Activated CD4-positive, CD25-positive, alpha-beta regulatory T cell treated with anti-CD3 and anti-CD28 coated beads, Interleukin-2, amount 50 U/mL, for 72 hours (primary cell): ENCODE measurements at regions not wholly inside any gene's neighbourhood (a gene's known extent, or its start where the extent isn't known, plus 50 kb on each side); places are given as distances from the start of the nearest gene placed in this dataset.

Source experiments
- DNase-seq: peaks from one replicate; pipeline ENCODE4 v3.0.0; 2021

GRCh38 chr1:30280572-30280971 is 442.8 kb downstream of the MATN1 start:
- no peak for DNase-seq

DNA sequence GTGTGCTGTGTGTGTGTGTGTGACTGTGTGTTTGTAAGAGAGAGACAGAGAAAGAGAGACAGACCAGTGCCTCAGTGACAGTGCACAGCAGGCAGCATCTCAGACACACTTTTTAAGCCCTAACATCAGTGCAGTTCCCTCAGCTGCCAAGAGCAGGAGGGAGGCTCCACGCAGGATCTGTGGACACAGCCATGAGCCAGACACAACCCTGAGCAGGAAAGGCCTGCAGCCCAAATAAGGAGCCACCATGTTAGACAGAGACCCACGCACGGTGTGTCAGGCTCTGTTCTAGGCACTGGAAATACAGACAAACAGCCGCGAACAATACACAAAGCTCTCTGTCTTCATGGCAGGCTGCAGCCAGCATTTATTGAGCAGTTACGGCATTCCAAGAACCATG is 445.5 kb downstream of the MATN1 start:
- DNase-seq, result no peak

- no peak for DNase-seq
Observed at GRCh38 chr1:30277415-30277814, 446.0 kb downstream of the MATN1 start.

DNA sequence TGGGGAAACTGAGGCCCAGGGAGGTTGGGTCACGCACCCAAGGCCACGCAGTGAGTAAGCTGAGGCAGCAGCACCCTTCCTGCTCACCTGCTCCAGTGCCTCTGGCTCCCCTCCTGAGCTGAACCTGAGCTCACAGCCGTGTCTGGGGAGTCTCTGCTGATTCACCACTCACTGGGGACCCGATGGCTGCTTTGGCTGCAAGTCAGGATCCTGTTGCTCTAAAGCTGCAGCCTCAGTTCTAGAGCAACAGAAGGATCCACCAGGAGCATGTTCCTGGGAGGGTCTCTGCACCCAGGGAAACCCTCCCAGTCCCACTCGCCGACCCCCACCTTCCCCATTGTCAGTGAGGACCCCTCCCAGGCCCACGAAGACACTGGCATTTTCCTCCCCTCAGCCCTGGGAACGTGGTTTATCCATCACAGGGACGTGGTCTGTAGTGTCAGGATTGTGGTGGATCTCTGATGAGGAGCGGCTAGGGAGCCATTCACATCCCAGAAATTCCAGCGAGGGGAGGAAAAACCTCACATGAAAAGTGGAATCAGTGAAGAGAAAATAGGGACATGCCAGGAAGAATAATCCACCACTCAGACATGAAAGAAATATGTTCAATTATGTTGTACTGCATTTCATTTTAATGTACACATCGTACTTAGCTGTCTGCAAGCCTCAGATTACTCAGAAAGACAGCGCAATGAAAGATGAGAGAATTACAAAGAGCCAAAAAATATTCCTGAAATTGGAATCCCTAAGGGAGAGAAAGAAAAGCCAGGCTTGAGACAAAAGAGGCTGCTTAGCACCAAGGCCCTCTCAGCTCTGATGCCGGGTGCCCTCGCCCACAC is 447.2 kb downstream of the MATN1 start:
- DNase-seq, result no peak

- no peak for DNase-seq
Observed at GRCh38 chr1:30274976-30275621, 448.3 kb downstream of the MATN1 start.

DNA sequence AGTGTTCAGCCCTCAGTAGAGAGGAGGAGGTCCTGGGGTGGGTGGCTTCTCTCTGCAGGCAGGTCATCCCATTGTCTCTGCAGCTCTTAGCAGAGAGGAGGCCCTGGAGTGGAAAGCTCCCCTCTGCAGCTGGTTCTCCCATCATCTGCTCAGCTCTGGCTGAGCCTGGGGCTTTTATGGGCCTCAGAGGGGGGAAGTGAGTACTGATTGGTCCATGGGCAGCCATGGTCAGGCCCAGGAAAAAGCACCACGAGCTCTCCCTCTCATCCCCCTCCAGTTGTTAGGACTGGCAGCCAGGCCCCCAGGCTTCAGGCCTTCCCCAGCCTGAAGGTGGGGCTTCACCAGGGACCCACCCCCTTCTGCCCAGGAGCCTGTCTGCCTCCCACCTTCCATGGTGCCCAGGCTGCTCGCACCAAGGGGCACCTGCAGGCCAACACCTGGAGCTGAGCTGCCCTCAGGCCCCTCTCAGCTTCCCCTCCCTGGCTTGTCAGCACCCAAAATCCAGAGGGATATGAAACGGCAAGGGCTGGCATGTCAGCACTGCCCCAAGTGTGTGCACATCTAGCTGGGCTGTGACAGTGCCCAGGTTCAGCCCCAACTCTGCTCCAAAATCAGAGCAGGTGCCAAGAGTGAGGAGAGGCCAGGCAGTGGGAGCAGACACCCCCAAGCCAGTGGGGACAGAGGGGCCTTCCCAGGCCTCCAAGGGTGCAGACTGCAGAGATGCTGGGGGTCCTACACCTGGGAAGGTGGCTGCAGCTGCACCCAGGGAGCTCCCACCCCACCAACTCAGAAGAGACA is 449.0 kb downstream of the MATN1 start:
- DNase-seq, result no peak

GRCh38 chr1:30273456-30273855 is 449.9 kb downstream of the MATN1 start:
- no peak for DNase-seq

DNA sequence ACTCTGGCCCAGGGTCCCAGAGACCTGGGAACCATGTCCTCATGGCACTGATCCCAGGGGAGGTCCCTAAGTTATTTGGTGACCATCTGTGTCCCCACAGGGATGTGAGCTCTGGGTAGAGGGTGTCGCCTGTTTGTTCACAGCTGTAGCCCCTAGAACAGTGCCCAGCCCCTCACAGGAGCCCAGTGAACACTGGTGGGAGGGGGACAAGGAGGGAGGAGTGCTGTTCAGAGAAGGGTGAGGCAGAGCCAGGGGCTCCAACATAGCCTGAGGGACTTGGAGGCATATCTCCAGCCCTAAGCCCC is 450.4 kb downstream of the MATN1 start:
- no peak for DNase-seq

- DNase-seq, result no peak
Observed at GRCh38 chr1:30272277-30273020, 450.9 kb downstream of the MATN1 start.

- DNase-seq, result no peak
Observed at GRCh38 chr1:30271401-30272276, 451.7 kb downstream of the MATN1 start.

DNA sequence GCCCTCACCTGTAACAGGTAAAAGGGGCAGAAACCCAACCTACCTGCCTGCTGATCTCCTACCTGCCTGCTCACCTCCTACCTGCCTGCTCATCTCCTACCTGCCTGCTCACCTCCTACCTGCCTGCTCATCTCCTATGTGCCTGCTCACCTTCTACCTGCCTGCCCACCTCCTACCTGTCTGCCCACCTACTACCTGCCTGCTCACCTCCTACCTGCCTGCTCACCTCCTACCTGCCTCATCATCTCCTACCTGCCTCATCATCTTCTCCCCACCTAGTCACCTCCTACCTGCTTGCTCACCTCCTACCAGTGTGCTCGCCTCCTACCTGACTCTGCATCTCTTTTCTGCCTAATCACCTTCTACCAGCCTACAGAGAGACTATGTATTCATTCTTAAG is 452.9 kb downstream of the MATN1 start:
- DNase-seq, result no peak

DNA sequence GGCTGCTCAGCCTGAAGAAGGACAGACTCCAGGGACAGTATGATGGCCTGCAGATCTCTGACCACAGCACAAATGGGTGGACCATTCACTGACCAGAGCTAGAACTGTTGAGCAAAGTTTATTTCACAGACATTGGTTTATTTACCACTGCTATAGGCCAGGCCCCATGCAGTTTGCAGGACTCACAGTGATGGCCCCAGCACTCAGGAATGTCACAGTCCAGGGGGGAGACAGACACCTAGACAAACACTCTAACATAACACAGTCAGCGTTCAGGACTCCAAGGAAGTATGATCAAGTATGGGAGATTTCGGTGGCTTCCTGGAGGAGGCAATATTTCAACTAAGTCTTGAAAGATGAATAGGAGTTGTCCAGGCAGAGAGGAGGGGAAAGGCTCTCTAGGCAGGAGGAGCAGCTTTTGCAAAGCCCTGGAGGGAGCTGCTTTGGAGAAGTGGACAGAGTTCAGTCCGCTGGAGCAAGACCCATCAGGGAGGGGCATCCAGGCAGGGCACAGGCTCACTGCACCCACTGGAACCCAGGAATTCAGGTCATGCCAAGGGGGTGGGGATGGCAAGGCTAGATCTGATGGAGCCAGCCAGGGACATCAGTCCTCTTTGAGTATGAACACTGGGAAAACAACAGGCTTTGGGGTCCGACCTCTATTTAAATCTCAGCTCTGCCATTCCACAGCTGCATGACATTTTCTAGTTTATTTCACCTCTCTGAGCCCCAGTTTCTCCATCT is 454.3 kb downstream of the MATN1 start:
- DNase-seq, result no peak

GRCh38 chr1:30267856-30268255 is 455.5 kb downstream of the MATN1 start:
- DNase-seq, result no peak

GRCh38 chr1:30267046-30267445 is 456.3 kb downstream of the MATN1 start:
- no peak for DNase-seq

GRCh38 chr1:30265127-30266070 is 458.0 kb downstream of the MATN1 start:
- no peak for DNase-seq

- no peak for DNase-seq
Observed at GRCh38 chr1:30264672-30265025, 458.7 kb downstream of the MATN1 start.

DNA sequence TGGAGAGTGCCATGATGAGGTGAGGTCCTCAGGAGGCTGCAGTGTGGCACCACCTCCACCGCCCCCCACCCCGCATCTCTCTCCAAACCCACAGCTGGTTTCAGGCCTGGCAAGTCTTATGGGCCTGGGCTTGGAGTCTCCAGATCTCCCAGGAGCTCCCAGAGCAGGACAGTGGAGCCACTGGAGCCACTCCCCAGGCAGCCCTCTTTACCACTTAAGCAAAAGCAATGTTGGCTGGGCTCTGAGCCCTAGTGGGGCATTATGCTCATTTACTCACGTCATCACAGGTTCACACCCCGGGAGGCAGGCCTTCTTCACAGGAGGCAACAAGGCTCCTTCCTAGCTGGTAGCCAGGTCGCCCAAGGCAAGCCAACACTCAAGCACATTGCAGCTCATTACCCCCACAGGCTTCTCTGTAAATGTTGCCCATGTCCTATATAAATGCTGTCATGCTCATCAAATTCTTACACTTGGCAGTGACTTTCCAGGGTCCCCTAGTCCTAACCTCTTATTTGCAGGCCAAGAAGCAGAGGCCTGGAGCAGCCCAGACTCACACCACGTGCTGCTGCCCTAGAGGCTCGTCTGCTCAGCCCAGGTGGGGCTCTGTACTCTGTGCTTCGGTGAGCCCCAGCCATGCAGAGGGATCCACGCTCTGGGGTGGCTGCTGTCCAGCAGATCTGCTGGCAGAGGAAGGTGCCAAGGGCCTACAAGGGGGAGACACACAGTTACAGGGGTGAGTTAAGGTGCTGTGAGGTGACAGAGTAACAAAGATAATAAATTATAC is 459.3 kb downstream of the MATN1 start:
- no peak for DNase-seq

DNA sequence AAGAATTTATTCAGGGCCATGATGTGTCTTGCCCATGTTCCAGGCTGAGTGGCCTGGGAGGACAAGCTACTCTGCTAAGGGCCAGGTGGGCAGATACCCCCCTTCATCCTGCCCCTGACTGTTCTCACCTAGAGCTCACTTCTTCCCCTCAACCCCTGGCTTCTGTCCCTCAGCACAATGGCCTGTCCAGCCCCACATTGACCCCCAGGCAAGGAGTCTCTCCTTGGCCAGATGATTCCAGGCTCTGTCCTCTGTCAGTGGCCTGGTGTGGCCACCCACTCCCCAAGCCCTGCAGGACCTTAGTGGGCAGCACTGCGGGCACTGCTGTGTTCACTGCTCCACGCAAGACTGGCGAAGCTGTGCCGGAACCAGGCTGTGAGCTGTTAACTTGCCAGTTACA is 460.0 kb downstream of the MATN1 start:
- DNase-seq, result no peak

GRCh38 chr1:30262158-30262557 is 461.2 kb downstream of the MATN1 start:
- DNase-seq, result no peak

DNA sequence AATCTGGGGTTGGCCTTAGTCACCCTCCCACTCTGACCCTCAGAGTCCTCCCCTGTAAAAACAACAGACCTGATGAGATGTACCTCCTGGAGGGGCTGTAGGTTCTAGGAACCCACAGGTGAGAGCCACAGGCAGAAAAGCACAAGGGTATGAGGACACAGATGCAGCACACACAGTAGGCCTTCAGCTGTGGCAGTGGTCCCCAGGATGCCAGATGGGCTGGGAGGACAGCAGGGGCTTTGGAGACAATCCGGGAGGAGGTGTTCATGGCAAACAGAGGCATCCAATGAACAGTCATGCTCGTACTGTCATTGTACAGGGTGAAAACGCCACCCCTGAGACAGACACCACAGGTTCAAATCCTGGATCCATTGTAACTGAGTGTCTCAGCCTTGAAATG is 463.1 kb downstream of the MATN1 start:
- no peak for DNase-seq
